Hepatocyte (in vitro differentiated cells): ENCODE measurements at regions not wholly inside any gene's neighbourhood (a gene's known extent, or its start where the extent isn't known, plus 50 kb on each side); places are given as distances from the start of the nearest gene placed in this dataset.
"Not testable (repeated sequence)": the region's sequence is repeated elsewhere in the genome, so short reads cannot be mapped to it uniquely, and the experiment has no call there.

ENCODE experiments used
- DNase-seq: peaks from one replicate; pipeline ENCODE4 v3.0.0-alpha.2; 2016; ENCODE audit warnings: low spot score
- H2AFZ ChIP-seq: fragments of 200-600 bp; sonication (generic); 2 replicates; pipeline ENCODE4 v1.6.0; 2016; ENCODE audit warnings: antibody characterized with exemption, mild to moderate bottlenecking
- H3K27ac ChIP-seq: fragments of 200-600 bp; sonication (generic); 2 replicates; pipeline ENCODE4 v1.5.1; 2016; ENCODE audit warnings: mild to moderate bottlenecking
- H3K27me3 ChIP-seq: fragments of 200-600 bp; sonication (generic); 2 replicates; pipeline ENCODE4 v1.6.1; 2016
- H3K36me3 ChIP-seq: fragments of 200-600 bp; sonication (generic); replicated peaks from 2 replicates; pipeline ENCODE4 v1.5.1; 2016; ENCODE audit warnings: low read depth; ENCODE audit not compliant: insufficient read depth
- H3K4me1 ChIP-seq: fragments of 200-600 bp; sonication (generic); 2 replicates; pipeline ENCODE4 v1.5.1; 2016; ENCODE audit warnings: mild to moderate bottlenecking, moderate library complexity; ENCODE audit not compliant: insufficient read depth
- H3K4me2 ChIP-seq: fragments of 200-600 bp; sonication (generic); 2 replicates; pipeline ENCODE4 v1.6.0; 2016
- H3K4me3 ChIP-seq: fragments of 200-600 bp; sonication (generic); 2 replicates; pipeline ENCODE4 v1.5.1; 2016; ENCODE audit warnings: mild to moderate bottlenecking
- H3K79me2 ChIP-seq: fragments of 200-600 bp; sonication (generic); 2 replicates; pipeline ENCODE4 v1.6.0; 2017; ENCODE audit warnings: mild to moderate bottlenecking
- H3K9me2 ChIP-seq: fragments of 200-600 bp; sonication (generic); replicated peaks from 2 replicates; pipeline ENCODE4 v1.6.0; 2017; ENCODE audit warnings: mild to moderate bottlenecking; ENCODE audit not compliant: insufficient read depth
- H3K9me3 ChIP-seq: fragments of 200-600 bp; sonication (generic); 2 replicates; pipeline ENCODE4 v1.5.1; 2016; ENCODE audit warnings: low read depth, mild to moderate bottlenecking
- H4K20me1 ChIP-seq: fragments of 200-600 bp; sonication (generic); 2 replicates; pipeline ENCODE4 v1.6.0; 2016; ENCODE audit warnings: mild to moderate bottlenecking; ENCODE audit not compliant: insufficient read depth, poor library complexity, severe bottlenecking
- CTCF ChIP-seq: fragments of 200-600 bp; sonication (generic); IDR thresholded peaks from 2 replicates; pipeline ENCODE4 v1.5.1; 2016; ENCODE audit warnings: antibody characterized with exemption, mild to moderate bottlenecking; ENCODE audit not compliant: poor library complexity
- EZH2 ChIP-seq: fragments of 200-600 bp; sonication (generic); IDR thresholded peaks from 2 replicates; pipeline ENCODE4 v1.6.1; 2016; ENCODE audit warnings: antibody characterized with exemption, mild to moderate bottlenecking, borderline replicate concordance
- EZH2phosphoT487 ChIP-seq: fragments of 200-600 bp; sonication (generic); IDR thresholded peaks from one replicate; pipeline ENCODE4 v1.6.1; 2018; ENCODE audit warnings: antibody characterized with exemption, mild to moderate bottlenecking, low read depth, moderate library complexity; ENCODE audit not compliant: unreplicated experiment, severe bottlenecking
- WGBS: methylation state at CpG from one replicate; pipeline ENCODE4 v1.1.6; 2016; ENCODE audit warnings: low lambda C conversion rate; ENCODE audit errors: missing lambda C conversion rate; 5-methylcytosine and 5-hydroxymethylcytosine counted together

GRCh38 chr3:51604212-51604611 lies 65.7 kb downstream of the RAD54L2 start:
- Histone ChIP-seq H3K79me2 (peaks cover 12% of the 10 kb centered on the region), H3K4me1 (no peaks in the 10 kb centered on the region)

GRCh38 chr3:51605938-51606337 lies 65.1 kb upstream of the TEX264 start:
- H3K4me2 ChIP-seq: no peak overlapping the region
- no peaks in the 10 kb centered on the region for H3K9me3 ChIP-seq
- TF ChIP-seq CTCF: no peak
- TF ChIP-seq EZH2: no peak
- no peak for TF ChIP-seq EZH2phosphoT487
- H3K36me3 ChIP-seq: no peaks in the 10 kb centered on the region
- H2AFZ ChIP-seq: no peak overlapping the region
- H4K20me1 ChIP-seq: no peaks in the 10 kb centered on the region
- no peaks in the 10 kb centered on the region for H3K4me1 ChIP-seq
- H3K27ac ChIP-seq: no peak overlapping the region
- H3K79me2 ChIP-seq: peaks cover 6% of the 10 kb centered on the region
- WGBS: 89% methylated on average over 3 of the region's 3 CpGs
- H3K9me2 ChIP-seq: no peaks in the 10 kb centered on the region
- H3K4me3 ChIP-seq: no peak overlapping the region
- no peaks in the 10 kb centered on the region for H3K27me3 ChIP-seq
- no peak for DNase-seq

More at GRCh38 chr3:51604212-51604611, 65.7 kb downstream of the RAD54L2 start:
- H4K20me1 ChIP-seq: no peaks in the 10 kb centered on the region
- TF ChIP-seq EZH2 (no peak), EZH2phosphoT487 (no peak), CTCF (no peak)
- H3K4me2 ChIP-seq: no peak overlapping the region
- no peak overlapping the region for H3K27ac ChIP-seq
- H3K36me3 ChIP-seq: no peaks in the 10 kb centered on the region
- H3K9me3 ChIP-seq: no peaks in the 10 kb centered on the region
- no peaks in the 10 kb centered on the region for H3K27me3 ChIP-seq
- no peak overlapping the region for H2AFZ ChIP-seq
- DNase-seq: no peak
- H3K9me2 ChIP-seq: no peaks in the 10 kb centered on the region
- 57% methylated on average over 1 of the region's 1 CpG for WGBS
- H3K4me3 ChIP-seq: no peak overlapping the region

- H3K79me2 ChIP-seq, H4K20me1 ChIP-seq, H3K9me2 ChIP-seq, DNase-seq, H3K36me3 ChIP-seq, H3K4me1 ChIP-seq, H3K27ac ChIP-seq, H3K4me3 ChIP-seq, H3K9me3 ChIP-seq, H3K27me3 ChIP-seq, H2AFZ ChIP-seq, H3K4me2 ChIP-seq: not testable (repeated sequence)
- WGBS: 77% methylated on average over 4 of the region's 4 CpGs
These were observed 64.2 kb upstream of the TEX264 start for GRCh38 chr3:51606871-51607270.

GRCh38 chr3:51607591-51608325 lies 63.3 kb upstream of the TEX264 start:
- H3K9me3 ChIP-seq, H3K27me3 ChIP-seq, DNase-seq, H3K9me2 ChIP-seq, H3K4me3 ChIP-seq, H4K20me1 ChIP-seq, H2AFZ ChIP-seq, H3K4me1 ChIP-seq, H3K36me3 ChIP-seq, H3K4me2 ChIP-seq, H3K27ac ChIP-seq: not testable (repeated sequence)
- H3K79me2 ChIP-seq: peaks cover 11% of the 10 kb centered on the region
- WGBS: 96% methylated on average over 15 of the region's 57 CpGs
